ENCODE measurements at regions not wholly inside any gene's neighbourhood (a gene's known extent, or its start where the extent isn't known, plus 50 kb on each side); places are given as distances from the start of the nearest gene placed in this dataset.

DNA sequence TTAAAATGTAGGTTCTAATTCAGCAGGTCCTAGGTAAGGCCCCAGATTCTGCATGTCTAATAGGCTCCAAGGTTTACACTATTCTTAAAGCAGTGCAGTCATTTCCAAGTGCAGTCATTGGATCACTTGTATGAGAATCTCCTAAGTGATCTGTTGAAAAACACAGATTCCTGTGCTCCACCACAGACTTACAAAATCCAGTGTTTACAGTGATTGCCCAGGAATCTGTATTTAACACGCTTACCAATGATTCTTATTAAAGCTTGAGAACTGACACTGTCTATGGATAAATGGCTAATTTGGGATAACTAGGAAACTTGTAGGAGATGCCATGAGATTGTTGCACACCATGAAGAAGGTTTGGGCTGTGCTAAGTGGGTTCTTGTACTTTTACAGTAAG lies 104.6 kb upstream of the PLEKHG1 start:
- TF ChIP-seq, protein P1, sequence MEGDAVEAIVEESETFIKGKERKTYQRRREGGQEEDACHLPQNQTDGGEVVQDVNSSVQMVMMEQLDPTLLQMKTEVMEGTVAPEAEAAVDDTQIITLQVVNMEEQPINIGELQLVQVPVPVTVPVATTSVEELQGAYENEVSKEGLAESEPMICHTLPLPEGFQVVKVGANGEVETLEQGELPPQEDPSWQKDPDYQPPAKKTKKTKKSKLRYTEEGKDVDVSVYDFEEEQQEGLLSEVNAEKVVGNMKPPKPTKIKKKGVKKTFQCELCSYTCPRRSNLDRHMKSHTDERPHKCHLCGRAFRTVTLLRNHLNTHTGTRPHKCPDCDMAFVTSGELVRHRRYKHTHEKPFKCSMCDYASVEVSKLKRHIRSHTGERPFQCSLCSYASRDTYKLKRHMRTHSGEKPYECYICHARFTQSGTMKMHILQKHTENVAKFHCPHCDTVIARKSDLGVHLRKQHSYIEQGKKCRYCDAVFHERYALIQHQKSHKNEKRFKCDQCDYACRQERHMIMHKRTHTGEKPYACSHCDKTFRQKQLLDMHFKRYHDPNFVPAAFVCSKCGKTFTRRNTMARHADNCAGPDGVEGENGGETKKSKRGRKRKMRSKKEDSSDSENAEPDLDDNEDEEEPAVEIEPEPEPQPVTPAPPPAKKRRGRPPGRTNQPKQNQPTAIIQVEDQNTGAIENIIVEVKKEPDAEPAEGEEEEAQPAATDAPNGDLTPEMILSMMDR (optimal IDR thresholded peaks at IDR 0.05 in 1 of 3, IDR thresholded peaks at IDR 0.05 in 1 of 3, conservative IDR thresholded peaks at IDR 0.05 in 1 of 3; ENCODE audit: extremely low read depth in 1 of 3, insufficient read depth in 2 of 3, low read length in 3 of 3) = no peak
- no peak for TF ChIP-seq EZH2 (IDR thresholded peaks at IDR 0.05; ENCODE audit: low read length)

Data from keratinocyte (primary cell).